ENCODE measurements at regions not wholly inside any gene's neighbourhood (a gene's known extent, or its start where the extent isn't known, plus 50 kb on each side); places are given as distances from the start of the nearest gene placed in this dataset.

DNA sequence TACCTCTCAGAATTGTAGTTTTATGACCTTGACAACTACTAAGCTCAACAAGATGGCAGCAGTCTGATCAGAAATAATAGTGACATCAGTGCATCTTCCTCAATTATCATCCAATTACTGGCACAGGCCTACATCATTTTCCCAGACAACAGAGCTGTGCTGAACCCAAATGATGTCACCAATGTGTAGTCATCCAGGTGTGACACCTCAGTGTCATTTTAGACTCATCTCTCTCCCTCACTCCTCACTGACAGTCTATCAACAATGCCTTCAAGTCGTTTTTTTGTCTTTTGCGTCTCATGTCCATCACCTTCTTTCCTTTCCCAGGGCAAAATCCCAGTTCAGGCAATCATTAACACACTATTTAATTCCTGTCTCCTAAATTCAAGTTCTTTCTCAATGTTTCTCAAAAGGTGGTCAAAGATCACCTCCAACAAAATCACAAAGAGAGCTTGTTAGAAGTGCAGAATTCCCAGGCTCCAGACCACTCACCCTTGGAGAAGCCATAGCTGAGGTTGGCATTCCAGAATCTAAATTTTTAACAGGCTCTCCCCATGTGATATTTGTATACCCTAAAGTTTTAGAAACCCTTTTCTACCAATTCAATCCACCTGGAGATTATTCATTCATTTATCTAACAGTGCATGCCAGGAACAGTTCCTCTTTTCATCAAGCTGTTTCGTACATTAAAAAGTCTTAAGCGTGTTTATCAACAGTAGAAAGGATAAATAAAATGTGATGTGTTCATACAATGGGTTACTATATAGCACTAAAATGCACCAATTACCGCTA, 125.3 kb upstream of the KLF7 start:
- Histone ChIP-seq H3K4me3 (ENCODE audit: low read depth in 1 of 3, low read length in 3 of 3) (no peak overlapping the region), H3K9ac (ENCODE audit: low read depth in 1 of 2, low read length in 2 of 2) (no peak overlapping the region), H3K27me3 (ENCODE audit: control insufficient read depth in 4 of 4, insufficient read depth in 4 of 4, low read length in 3 of 4) (no peaks in the 10 kb centered on the region), H3K27ac (ENCODE audit: low read depth in 1 of 2, low read length in 2 of 2) (no peak overlapping the region), H3K4me1 (ENCODE audit: control insufficient read depth in 4 of 4, insufficient read depth in 4 of 4, low read length in 3 of 4) (no peaks in the 10 kb centered on the region), H3K36me3 (ENCODE audit: control insufficient read depth in 4 of 4, insufficient read depth in 3 of 4, low read depth in 1 of 4, low read length in 3 of 4) (no peaks in the 10 kb centered on the region), H3K9me3 (ENCODE audit: control insufficient read depth in 4 of 4, low read length in 3 of 4) (no peaks in the 10 kb centered on the region)
- no peak for DNase-seq (ENCODE audit: low spot score)
- TF ChIP-seq HNF4A (conservative IDR thresholded peaks at IDR 0.05) (peak in 1 of 2 donors; percentile 8), SP1 (IDR thresholded peaks at IDR 0.05) (no peak)
- whole genome bisulfite sequencing, result 74% methylated on average over 5 of the region's 5 CpGs

DNA sequence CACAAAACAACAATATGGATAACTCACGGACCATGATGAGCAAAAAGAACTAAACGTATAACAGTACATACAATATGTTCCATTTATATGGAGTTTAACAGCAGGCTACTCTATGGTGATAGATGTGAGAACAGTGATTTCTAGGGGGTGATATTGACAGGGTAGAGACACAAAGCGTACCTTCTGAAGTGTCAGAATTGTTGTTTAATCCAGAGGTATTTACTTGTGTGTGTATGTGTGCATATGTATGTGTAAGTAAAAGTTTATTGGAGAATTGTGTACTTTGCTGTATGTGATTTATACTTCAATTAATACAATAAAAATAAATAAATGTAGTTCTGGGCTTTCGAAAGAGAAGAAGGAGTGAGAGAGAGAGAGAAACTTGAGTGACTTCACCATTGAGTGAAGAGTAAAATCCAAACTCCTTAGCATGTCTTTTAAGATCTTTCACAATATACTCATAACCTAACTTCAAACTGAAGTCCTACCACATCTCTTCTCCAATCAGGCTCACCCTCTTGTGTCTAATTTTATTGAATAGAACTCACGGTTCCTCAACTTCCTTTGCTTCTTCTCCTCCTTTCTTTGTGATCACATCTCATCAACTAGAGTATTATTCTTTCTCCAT, 126.0 kb upstream of the KLF7 start:
- Histone ChIP-seq H3K27ac (ENCODE audit: low read depth in 1 of 2, low read length in 2 of 2) (no peak overlapping the region), H3K27me3 (ENCODE audit: control insufficient read depth in 4 of 4, insufficient read depth in 4 of 4, low read length in 3 of 4) (no peaks in the 10 kb centered on the region), H3K4me1 (ENCODE audit: control insufficient read depth in 4 of 4, insufficient read depth in 4 of 4, low read length in 3 of 4) (no peaks in the 10 kb centered on the region), H3K9me3 (ENCODE audit: control insufficient read depth in 4 of 4, low read length in 3 of 4) (no peaks in the 10 kb centered on the region), H3K36me3 (ENCODE audit: control insufficient read depth in 4 of 4, insufficient read depth in 3 of 4, low read depth in 1 of 4, low read length in 3 of 4) (no peaks in the 10 kb centered on the region), H3K4me3 (ENCODE audit: low read depth in 1 of 3, low read length in 3 of 3) (no peak overlapping the region), H3K9ac (ENCODE audit: low read depth in 1 of 2, low read length in 2 of 2) (no peak overlapping the region)
- 92% methylated on average over 5 of the region's 5 CpGs for WGBS
- TF ChIP-seq, protein P1, sequence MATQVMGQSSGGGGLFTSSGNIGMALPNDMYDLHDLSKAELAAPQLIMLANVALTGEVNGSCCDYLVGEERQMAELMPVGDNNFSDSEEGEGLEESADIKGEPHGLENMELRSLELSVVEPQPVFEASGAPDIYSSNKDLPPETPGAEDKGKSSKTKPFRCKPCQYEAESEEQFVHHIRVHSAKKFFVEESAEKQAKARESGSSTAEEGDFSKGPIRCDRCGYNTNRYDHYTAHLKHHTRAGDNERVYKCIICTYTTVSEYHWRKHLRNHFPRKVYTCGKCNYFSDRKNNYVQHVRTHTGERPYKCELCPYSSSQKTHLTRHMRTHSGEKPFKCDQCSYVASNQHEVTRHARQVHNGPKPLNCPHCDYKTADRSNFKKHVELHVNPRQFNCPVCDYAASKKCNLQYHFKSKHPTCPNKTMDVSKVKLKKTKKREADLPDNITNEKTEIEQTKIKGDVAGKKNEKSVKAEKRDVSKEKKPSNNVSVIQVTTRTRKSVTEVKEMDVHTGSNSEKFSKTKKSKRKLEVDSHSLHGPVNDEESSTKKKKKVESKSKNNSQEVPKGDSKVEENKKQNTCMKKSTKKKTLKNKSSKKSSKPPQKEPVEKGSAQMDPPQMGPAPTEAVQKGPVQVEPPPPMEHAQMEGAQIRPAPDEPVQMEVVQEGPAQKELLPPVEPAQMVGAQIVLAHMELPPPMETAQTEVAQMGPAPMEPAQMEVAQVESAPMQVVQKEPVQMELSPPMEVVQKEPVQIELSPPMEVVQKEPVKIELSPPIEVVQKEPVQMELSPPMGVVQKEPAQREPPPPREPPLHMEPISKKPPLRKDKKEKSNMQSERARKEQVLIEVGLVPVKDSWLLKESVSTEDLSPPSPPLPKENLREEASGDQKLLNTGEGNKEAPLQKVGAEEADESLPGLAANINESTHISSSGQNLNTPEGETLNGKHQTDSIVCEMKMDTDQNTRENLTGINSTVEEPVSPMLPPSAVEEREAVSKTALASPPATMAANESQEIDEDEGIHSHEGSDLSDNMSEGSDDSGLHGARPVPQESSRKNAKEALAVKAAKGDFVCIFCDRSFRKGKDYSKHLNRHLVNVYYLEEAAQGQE (IDR thresholded peaks at IDR 0.05), result no peak
- TF ChIP-seq RXRA (IDR thresholded peaks at IDR 0.05) (no peak), SP1 (IDR thresholded peaks at IDR 0.05) (no peak), YY1 (IDR thresholded peaks at IDR 0.05) (no peak), HNF4G (IDR thresholded peaks at IDR 0.05) (no peak), RAD21 (IDR thresholded peaks at IDR 0.05) (no peak), TAF1 (conservative IDR thresholded peaks at IDR 0.05) (no peak), EGR1 (IDR thresholded peaks at IDR 0.05; ENCODE audit: low read depth in 2 of 2) (no peak)
- TF ChIP-seq, protein P2, sequence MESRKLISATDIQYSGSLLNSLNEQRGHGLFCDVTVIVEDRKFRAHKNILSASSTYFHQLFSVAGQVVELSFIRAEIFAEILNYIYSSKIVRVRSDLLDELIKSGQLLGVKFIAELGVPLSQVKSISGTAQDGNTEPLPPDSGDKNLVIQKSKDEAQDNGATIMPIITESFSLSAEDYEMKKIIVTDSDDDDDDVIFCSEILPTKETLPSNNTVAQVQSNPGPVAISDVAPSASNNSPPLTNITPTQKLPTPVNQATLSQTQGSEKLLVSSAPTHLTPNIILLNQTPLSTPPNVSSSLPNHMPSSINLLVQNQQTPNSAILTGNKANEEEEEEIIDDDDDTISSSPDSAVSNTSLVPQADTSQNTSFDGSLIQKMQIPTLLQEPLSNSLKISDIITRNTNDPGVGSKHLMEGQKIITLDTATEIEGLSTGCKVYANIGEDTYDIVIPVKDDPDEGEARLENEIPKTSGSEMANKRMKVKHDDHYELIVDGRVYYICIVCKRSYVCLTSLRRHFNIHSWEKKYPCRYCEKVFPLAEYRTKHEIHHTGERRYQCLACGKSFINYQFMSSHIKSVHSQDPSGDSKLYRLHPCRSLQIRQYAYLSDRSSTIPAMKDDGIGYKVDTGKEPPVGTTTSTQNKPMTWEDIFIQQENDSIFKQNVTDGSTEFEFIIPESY (IDR thresholded peaks at IDR 0.05), result no peak
- TF ChIP-seq, protein P3, sequence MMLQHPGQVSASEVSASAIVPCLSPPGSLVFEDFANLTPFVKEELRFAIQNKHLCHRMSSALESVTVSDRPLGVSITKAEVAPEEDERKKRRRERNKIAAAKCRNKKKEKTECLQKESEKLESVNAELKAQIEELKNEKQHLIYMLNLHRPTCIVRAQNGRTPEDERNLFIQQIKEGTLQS (IDR thresholded peaks at IDR 0.05), result no peak
- TF ChIP-seq, protein P4, sequence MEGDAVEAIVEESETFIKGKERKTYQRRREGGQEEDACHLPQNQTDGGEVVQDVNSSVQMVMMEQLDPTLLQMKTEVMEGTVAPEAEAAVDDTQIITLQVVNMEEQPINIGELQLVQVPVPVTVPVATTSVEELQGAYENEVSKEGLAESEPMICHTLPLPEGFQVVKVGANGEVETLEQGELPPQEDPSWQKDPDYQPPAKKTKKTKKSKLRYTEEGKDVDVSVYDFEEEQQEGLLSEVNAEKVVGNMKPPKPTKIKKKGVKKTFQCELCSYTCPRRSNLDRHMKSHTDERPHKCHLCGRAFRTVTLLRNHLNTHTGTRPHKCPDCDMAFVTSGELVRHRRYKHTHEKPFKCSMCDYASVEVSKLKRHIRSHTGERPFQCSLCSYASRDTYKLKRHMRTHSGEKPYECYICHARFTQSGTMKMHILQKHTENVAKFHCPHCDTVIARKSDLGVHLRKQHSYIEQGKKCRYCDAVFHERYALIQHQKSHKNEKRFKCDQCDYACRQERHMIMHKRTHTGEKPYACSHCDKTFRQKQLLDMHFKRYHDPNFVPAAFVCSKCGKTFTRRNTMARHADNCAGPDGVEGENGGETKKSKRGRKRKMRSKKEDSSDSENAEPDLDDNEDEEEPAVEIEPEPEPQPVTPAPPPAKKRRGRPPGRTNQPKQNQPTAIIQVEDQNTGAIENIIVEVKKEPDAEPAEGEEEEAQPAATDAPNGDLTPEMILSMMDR (IDR thresholded peaks at IDR 0.05; ENCODE audit: low read depth, low read length, missing input control), result no peak
- TF ChIP-seq, protein P5, sequence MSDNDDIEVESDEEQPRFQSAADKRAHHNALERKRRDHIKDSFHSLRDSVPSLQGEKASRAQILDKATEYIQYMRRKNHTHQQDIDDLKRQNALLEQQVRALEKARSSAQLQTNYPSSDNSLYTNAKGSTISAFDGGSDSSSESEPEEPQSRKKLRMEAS (IDR thresholded peaks at IDR 0.05), result no peak
- DNase-seq (ENCODE audit: low spot score), result no peak

All from liver (tissue), 8 donors.